ENCODE measurements at regions not wholly inside any gene's neighbourhood (a gene's known extent, or its start where the extent isn't known, plus 50 kb on each side); places are given as distances from the start of the nearest gene placed in this dataset.

DNA sequence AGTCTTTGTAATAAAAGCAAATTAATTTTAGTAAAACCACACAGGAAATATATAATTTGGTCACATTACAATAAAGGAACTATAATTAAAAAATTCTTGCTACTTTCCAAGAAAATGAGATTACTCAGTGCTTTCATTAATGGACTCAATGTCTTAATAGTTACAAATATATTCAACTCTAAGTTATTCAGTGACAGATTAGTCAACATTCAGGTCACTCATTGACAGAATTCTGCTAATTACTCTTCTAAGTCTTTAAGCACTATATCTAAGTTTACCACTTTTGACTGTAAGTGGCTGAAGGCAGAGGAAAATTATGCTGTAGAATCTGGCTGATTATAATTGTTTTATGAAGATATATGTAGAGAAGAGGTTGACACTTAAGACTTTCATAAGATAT lies 1365.0 kb downstream of the EFNB2 start:
- DNase-seq = no peak

DNA sequence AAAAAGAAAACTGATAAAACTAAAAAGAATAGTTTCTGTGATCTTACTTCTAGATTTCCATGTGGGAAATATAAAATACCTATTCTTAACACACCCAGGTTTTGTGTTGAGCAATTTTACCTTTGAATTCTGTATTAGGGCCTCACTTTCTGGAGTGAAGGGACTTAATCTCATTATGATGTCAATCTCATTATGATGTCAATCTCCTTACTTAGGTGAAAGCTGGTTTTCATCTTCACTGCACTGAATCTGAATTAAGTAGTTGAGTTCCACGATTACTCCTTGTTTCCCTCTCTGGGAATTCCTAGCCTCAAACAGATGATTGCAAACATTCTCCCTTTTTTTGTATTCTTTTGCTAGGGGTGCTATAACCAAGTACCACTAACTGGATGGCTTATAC lies 1367.2 kb downstream of the EFNB2 start:
- no peak for DNase-seq

DNA sequence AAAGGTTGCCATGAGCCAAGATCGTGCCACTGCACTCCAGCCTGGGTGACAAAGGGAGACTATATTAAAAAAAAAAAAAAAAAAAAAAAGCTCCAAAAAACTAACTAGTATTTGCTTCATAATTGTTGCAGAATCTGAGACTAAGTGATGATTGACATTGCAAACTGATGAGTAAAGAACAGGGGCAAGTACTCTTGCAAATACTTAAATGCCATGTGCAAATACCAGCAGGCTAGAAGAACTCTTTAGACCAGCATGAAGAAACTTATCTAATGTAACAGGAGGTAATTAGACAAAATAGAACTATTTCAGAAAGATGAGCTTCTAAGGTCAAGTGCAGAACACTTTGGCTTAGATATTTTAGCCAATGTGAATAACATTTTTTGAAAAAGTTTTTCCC lies 1368.1 kb downstream of the EFNB2 start:
- DNase-seq = no peak

DNA sequence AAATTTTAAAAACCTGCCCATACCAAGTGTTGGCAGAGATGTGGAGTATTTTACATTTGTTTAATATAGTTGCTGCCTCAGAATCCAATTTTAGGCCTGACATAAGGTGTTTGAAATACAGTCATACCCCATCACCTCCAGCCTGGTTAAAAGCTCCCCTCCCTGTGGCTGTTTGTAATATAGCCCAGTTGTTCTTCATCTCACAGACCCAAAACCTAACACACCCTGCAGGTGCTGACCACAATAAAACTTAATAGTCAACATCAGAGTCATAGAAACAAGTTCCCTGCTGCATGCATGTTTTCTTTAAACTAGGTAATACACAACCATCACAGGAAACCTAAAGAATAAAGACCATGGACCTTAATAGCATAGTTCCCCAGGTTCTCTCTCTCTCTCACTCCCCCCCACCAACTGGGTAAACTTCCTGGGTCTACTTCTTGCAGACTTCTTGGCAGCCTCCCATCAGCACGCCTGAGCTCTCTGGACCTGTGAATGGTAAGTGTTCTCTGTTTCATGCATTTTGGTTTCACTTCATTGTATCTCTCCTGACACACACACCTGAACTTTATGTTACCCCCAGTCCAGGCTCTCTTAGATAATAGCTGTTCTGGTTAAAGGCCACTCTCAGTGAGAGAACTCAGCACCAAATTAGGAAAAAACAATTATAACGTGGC lies 1369.9 kb downstream of the EFNB2 start:
- no peak for DNase-seq

DNA sequence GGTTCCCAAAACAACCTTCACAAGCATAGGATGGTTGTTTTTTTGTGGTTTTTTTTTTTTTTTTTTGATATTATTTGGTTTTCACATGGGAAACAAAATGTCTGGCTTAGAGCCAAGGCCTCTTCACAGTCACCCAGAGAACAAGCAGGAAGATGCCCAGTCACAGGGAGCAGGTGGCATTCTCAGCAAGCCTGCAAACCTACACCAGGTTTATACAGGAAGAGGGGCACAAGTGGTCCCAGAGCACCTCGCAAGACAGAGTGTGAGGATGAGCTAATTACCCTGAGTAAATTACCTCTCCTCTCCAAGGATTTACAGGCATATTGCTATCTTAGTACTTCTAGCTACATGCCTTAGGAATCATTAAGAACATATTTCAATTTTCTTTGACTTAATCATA lies 1375.6 kb downstream of the EFNB2 start:
- no peak for DNase-seq

DNA sequence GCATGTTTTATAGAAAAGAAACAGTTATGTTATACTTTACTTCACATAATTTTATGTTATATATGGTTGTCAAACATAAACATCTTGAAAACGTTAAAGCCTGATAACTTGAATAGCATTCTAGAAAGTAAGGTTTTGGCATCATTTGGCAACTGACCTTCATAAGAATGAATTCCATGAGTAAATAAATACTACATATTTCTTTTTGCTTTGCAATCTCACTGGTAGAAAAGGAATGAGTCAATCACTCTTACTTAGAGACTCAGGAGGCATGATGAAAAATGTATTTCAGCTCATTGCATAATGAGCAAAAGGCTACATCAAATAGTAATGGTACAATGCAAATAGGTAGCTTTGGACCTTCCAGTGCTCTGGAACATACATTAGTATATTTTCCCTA lies 1381.9 kb downstream of the EFNB2 start:
- DNase-seq = no peak

DNA sequence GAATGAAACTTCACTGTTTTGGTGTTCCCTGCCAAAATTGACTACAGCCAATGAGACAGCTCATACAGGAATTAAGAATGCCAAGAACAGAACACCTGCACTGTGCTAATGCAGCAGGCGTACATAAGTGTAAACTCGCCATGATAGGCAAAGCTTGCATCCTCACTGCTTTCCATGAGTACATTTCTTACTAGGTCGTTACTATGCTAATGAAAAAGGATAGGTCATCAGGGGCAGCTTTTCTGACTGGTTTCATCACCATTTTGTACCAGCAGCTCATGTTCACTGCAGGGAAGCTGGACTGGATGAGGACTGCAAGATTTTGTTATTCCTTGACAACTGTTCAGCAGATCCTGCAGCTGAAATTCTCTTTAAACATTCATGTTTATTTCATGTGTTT lies 1383.8 kb downstream of the EFNB2 start:
- DNase-seq = no peak

DNA sequence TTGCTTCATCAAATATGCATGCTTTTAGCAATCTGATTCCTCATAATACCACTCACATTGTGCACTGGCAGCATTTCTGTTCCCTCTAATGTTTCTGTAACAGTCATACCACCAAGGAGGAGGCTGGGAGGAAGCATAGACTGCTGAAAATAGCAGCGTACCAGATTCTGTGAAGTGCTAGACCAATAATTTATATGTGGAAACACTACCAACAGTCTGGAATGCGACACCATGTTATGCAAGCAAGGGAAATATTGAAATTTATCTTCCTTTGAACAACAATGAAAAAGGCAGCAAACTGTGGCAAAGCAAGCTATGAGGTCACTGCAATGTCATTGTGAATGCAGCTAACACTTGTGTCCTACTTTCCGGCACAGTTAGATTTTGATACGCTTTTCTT lies 1388.0 kb downstream of the EFNB2 start:
- DNase-seq = no peak

DNA sequence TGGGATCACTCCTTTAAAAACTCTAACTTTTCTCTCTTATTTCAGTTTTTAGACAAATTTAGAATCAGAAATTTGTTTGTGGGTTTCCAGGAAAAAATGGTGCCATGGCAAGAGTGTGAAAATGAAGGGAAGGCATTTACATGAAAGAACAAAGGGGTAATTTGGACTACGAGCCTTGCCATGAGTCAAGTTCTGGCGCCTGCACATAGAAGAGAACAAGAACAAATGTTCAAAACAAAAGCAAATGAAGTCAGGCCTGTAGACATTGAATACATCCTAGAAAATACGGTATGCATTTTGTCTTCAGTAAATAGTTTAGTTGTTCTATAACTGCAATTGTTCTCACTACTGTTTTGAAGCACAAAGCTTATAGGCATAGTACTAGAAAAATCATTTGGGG lies 1390.5 kb downstream of the EFNB2 start:
- DNase-seq = no peak

DNA sequence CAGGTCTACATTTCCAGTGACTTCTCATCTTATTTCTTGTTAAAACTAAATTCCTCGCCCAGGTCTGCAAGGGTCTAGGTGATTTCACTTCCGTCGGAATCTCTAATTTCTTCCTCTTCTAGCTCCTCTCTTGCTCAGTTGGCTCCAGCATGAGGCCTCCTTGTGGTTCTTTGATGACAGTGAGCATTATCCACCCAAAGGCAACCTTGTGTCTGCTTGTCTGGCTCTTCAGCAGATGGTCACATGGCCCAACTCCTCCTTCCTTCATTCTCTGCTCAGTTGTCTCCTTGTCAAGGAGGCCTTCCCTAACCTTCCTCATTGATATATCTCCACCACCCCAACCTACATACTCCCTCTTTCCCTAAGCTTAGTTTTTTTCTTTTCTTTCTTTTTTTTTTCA lies 1391.4 kb downstream of the EFNB2 start:
- no peak for DNase-seq

DNA sequence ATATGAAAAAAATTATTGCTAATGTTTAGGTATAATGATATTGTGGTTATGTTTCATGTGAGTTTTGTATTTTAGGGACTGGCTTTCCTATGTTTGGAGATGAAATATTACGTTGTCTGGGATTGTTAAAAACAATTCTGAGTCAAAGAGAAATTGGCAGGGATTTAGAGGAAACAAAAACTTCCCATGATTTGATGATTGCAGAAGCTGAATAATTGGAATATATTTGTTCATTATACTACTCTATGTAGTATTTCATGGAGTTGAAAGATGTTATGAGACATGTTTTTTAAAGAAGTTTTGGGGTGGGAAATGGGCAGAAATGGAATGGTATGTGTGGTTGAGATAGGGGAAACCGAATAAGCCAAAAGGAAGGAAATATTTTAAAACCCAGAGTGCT lies 1392.9 kb downstream of the EFNB2 start:
- DNase-seq = no peak

DNA sequence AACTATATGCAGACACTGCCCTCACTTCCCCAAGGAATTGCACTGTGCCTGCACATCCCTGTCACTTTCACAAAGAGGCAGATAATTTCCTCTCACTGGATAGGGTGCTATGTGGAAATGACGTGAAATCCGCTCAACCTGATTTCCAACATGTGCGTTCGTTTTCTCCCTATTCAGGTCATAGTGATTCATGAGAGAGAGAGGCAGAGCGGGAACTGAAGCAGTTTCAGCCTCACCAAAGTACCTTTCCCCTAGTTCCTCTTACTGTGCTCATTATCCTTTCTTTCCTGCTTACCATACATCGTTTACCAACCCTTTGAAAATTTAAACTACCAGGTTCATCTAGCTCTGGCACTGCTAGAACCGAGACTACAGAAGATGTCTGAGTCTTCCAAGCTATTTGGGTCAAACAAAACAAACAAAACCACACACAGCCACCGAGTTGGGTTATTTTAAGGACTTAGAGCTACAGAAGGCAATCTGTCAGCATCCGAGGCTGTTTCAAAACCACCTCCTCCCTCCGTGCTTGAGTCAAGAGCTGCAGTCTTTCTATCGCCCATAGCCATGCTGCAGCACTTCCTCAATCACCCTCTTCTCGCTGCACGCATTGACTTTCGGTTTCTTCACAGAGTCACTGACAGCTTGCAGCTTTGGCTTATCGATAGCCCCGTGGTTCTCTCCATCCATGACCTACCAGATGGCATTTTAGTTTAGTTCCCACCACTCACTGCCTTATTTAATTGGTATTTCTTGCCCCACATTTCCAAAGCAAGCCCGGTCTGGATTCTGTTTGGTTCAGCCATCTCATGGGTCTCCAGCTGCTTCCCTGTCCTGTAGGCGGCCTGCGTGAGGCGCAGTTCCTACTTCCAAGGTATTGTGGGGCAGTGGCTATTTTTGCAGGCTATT lies 1395.8 kb downstream of the EFNB2 start:
- DNase-seq = peak; percentile 35

DNA sequence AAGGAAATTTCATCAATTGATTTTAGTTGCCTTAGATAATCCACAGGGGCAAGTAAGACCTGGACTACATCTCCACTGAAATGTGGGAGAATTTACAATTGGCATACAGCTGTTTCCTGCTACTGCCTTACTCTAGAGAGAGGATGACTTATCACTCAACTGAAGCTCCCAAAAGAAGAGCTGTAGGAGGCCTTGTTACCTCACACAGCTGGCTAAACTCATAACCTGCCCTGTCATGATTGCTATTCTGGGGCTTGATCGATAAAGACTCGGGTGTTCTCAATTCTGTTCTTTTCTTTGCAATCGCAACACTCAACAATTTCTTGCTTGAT lies 1396.4 kb downstream of the EFNB2 start:
- DNase-seq = no peak

DNA sequence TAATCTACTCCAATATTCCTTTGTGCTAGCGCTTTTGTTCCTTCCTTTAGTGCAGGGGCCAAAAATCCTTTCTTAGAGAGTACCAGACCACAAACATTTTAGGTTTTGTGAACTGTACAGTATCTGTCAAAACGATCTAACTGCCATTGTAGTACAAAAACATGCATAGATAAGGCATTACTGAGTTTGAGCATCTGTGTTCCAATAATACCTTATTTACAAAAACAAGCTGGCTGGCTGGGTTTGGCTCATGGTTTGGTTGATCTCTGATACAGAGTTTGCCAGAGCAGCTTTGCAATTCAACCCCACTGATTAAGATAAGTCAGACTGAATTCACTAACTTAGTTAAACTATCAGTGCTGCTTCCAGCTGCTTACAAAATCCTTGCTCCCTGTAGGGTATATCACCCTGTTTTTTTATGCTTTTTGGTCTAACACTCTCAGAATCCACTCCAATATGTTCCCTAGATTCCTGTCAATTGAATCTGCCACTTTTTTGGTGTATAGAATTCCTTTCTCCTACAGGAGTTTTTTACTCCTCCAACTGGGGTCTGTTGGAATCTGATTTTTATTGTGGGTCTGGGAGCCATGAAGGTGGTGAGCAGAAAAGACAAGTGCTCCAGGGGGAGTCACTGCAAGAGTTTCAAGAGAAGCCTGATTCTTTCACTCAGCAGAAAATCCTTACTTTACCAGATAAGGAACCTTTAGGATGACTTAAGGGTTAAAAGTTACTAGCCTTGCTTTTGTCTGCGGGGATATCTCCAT lies 1399.4 kb downstream of the EFNB2 start:
- DNase-seq = no peak

DNA sequence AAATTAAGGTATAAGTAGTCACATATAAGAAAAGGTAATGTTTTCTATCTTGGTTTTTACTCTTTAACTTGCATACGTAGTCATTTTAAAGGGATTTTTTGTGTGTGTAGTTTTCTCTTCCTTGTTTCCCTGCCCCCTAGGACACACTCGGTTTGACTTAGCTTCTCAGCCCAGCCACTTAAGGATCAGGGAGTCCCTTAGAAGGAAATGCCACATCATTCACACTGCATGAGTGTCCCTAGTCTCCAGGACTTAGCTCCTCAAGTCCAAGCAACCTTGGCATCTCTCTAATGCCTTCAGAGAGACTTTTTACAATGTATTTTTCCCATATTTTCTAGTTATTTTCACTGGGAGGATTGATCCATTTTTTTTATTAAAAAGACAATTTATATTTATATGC lies 1407.7 kb downstream of the EFNB2 start:
- no peak for DNase-seq

DNA sequence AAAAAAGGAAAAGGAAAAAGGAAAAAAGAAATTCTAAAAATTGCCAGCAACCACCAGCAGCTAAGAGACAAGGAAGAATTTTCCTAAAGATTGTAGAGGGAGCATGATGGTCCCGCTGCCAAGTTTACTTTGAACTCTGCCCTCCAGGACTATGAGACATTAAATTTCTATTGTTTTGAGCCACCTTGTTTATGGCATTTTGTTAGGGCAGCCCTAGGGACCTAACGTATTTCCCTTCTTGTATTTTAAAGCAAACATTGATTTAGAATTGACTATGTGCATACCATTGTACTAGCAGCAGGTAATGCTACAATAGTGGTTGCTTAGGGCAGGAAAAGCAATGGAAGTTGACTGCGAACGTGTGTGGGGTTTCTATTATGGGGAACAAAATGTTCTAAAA lies 1414.2 kb downstream of the EFNB2 start:
- no peak for DNase-seq

DNA sequence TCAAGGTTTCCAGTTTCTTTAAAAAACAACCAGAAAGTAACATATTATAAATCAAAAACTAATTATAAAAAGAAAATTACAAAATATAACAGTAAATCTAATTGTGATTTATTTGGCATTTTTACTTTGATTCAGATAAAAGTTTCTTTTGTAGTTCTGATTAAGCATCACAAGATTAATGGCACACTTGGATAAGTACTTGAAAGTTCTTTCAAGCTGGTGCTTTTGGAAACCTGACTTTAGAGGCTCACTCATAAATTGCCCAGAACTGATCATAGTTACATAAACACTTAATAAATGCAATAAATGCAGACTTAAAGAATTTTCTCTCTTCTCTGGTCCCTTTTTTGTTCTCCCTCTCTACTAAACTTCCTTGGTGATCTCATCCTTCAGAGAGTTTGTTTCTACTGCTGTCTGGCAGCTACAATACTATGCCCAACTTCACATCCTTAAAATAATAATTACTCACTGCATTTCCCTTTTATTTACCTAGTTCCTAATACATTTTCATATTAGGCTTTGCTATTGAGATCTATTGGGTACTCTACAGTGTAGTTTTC lies 1417.0 kb downstream of the EFNB2 start:
- DNase-seq = no peak

DNA sequence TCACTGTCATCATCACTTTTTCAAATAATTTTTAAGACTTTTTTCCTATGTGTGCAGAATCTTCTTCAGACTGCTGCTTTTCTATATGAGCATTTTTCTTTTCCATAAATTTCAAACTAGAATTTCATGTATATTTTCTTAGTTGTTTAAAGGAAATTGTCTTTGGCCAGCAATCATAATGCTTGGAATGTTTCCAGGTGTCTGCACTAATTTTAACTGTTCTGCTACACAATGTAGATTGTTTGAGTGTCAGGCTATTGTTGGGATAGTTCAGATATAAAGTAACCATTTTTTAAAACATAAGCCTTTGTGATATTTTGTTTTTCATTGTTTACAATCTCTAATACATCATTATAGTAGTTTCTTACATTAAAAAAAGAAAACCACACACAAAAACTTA lies 1418.5 kb downstream of the EFNB2 start:
- no peak for DNase-seq

DNA sequence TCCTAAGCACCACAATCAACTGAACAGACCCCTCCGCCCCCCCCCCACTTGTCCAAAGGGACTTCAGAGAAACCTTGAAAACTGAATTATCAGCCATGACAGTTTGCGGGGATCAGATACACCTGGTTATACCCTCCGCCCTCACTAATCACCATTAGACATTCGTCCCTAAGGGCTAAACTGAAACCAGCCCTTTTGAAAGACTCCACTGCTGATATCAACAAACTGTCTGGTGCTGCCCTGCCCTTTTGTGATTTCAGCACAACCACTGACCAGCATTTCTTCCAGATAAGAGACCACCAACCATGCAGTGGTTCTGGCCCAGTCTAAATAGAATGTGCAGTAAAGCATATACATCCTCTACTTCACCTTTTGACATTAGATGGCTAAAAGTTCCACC lies 1422.9 kb downstream of the EFNB2 start:
- no peak for DNase-seq

DNA sequence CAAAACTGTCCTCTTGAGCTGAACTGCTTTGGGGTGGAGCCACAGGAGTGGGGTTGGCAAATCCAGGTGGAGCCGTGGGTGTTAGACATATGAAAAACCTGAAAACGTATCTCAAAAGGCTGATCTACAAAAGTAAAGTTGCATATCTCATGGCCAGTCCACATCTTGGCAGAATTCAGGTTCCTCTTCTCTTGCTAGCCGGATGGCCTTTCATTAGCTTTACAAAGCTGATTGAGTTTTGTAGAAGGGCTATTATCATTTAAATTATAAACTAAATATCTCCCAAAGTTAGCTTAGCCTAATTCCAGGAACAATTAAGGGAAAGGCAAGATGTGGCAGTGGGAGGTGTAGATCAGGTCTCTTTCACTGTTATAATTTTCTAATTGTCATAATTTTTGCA lies 1427.7 kb downstream of the EFNB2 start:
- DNase-seq = no peak

DNA sequence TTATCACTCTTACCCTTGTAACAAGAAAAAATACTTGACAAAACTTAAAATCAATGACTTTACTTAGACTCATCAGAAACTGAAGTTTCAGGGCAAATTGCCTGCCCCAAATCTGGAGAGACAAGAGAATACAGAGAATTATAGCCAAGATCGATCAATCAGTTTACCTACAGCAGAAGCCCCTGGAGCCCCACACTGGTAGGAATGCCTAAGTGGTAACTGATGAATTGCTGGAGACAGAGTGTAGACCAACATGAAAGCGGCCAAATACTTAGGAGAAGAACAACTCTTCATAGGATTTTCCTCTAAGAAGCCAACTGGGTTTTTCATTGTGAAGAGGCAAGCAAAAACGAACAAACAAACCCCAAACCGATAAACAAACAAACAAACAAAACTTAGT lies 1430.0 kb downstream of the EFNB2 start:
- DNase-seq = no peak

DNA sequence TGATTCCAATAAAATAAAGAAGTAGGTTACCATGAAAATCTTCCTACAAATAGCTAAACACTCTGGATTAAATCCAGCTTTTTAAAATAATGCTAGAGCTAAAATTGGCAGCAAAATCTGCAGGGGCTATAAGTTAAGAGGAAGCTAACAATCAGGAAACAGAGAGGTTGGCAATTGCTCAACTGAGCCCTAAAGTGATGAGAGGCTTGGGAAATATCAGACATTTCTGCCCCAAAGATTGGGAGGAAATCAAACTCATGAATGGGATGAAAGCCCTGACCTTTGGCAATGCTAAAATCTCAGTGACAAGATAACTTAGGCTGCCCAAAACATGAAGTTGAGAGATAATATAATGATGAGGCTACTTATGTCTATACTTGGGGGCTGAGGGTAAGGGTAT lies 1437.9 kb downstream of the EFNB2 start:
- no peak for DNase-seq

DNA sequence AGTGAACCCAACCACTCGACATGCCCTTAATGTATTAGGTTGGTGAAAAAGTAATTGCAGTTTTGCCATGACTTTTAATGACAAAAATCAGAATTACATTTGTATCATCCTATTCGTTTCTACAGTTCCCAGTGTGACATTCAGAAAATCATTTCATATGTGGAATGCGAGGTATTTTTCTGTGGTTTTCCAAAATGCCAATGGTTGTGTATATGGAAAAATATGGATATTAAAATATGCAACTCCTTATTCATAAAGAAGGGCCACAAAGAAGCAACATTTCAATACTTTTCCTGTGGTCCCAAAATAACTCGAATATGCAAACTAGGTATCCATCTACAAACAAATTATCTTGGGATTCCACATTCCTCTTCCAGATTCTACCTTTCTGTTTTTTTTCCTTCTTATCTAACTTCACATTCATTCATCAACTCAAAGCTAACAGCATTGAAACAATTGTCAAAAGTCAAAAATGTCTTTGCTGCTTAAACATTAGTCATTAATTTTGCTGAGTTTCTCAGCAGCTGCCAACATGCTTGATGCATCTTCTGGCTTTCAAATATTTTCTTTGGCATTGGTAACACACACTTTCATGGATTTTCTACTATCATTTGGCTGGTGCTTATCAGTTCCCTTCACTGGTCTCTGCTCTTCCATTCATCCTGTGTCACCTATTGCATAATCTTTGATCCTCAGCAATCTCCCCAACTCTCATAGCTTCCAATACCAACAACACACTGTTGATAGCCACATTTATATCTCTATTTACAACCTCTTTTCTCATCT lies 1445.4 kb downstream of the EFNB2 start:
- no peak for DNase-seq

All from femur (tissue), 1 donor.